ENCODE measurements at regions not wholly inside any gene's neighbourhood (a gene's known extent, or its start where the extent isn't known, plus 50 kb on each side); places are given as distances from the start of the nearest gene placed in this dataset.

DNA sequence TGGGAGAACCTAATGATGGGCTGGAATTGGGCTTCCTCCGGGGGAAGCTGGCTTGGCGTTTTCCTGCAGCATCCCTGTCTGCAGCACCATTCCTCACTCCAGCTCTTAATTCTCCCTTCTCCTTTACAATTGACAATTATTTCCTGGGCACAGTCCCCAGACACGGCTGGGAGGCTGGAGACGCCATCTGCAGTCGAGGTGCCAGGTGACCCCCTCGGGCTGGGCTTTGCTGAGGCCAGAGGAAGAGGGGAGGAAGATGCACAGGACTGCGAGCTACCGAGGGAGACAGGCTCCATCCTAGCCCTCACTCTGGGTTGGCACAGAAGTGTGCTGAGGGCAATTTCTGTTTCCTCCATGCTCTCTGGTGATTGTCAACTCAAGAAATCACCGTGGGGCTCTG, 453.8 kb downstream of the PTPRU start:
- Histone ChIP-seq H3K27ac (ENCODE audit: low read depth, low read length) (no peak overlapping the region), H3K4me3 (ENCODE audit: low read length) (no peak overlapping the region), H3K36me3 (ENCODE audit: control insufficient read depth, low read length) (no peaks in the 10 kb centered on the region), H3F3A (ENCODE audit: control insufficient read depth, insufficient read depth) (no peaks in the 10 kb centered on the region), H3K79me2 (ENCODE audit: control insufficient read depth, low read length) (no peaks in the 10 kb centered on the region), H3K9me2 (replicated peaks; ENCODE audit: control insufficient read depth, low read length) (no peaks in the 10 kb centered on the region), H3K27me3 (ENCODE audit: control insufficient read depth, low read length) (0 out of 2 replicates have a peak, but pooled peaks cover 3% of the 10 kb centered on the region), H3K4me2 (ENCODE audit: low read length) (no peak overlapping the region), H4K20me1 (ENCODE audit: control insufficient read depth, insufficient read depth, low read depth, low read length) (no peaks in the 10 kb centered on the region), H3K4me1 (ENCODE audit: control insufficient read depth, low read length) (peaks cover 29% of the 10 kb centered on the region), H3K9me3 (ENCODE audit: control insufficient read depth, insufficient read depth, low read length) (no peaks in the 10 kb centered on the region)
- TF ChIP-seq, protein P1, sequence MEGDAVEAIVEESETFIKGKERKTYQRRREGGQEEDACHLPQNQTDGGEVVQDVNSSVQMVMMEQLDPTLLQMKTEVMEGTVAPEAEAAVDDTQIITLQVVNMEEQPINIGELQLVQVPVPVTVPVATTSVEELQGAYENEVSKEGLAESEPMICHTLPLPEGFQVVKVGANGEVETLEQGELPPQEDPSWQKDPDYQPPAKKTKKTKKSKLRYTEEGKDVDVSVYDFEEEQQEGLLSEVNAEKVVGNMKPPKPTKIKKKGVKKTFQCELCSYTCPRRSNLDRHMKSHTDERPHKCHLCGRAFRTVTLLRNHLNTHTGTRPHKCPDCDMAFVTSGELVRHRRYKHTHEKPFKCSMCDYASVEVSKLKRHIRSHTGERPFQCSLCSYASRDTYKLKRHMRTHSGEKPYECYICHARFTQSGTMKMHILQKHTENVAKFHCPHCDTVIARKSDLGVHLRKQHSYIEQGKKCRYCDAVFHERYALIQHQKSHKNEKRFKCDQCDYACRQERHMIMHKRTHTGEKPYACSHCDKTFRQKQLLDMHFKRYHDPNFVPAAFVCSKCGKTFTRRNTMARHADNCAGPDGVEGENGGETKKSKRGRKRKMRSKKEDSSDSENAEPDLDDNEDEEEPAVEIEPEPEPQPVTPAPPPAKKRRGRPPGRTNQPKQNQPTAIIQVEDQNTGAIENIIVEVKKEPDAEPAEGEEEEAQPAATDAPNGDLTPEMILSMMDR (IDR thresholded peaks at IDR 0.05; ENCODE audit: low read depth, low read length, poor library complexity, severe bottlenecking) = no peak
- no peak for TF ChIP-seq EZH2phosphoT487 (IDR thresholded peaks at IDR 0.05; ENCODE audit: borderline replicate concordance, low read length)

DNA sequence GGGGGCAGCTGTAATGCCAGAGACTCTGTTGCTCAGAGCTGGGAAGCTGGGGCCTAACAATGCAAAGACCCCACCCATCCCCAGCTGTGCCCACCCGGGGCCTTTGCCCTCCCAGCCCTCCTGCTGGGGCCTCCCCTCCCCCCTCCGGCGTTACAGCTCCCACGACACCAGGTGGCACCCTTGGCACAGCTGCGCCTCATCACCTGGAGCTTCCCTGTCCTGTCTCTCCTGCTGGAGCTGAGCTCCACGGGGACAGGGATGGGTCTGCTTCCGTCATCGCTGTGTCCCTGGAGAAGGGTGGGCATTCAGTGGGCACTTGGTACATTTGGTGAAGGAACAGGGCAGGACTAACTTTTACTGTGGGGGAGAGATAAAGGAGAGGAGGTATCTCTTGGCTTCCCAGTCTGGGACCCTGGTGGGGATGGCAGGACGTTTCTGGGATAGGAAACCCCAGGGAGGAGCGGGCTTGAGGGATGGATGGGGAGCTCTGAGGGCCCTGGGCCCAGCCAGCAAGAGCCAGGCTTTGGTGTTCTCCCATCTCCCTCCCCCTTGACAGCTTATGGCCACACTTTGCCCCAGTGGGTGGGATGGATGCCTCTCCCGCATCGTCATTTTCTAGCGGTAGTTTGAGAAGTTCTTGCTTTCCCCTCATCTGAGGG, 453.2 kb downstream of the PTPRU start:
- TF ChIP-seq, protein P1 (IDR thresholded peaks at IDR 0.05; ENCODE audit: low read depth, low read length, poor library complexity, severe bottlenecking) = no peak
- no peak for TF ChIP-seq EZH2phosphoT487 (IDR thresholded peaks at IDR 0.05; ENCODE audit: borderline replicate concordance, low read length)
- Histone ChIP-seq H3K27me3 (ENCODE audit: control insufficient read depth, low read length) (0 out of 2 replicates have a peak, but pooled peaks cover 3% of the 10 kb centered on the region), H3K36me3 (ENCODE audit: control insufficient read depth, low read length) (no peaks in the 10 kb centered on the region), H3K27ac (ENCODE audit: low read depth, low read length) (no peak overlapping the region), H3F3A (ENCODE audit: control insufficient read depth, insufficient read depth) (no peaks in the 10 kb centered on the region), H3K9me2 (replicated peaks; ENCODE audit: control insufficient read depth, low read length) (no peaks in the 10 kb centered on the region), H3K9me3 (ENCODE audit: control insufficient read depth, insufficient read depth, low read length) (no peaks in the 10 kb centered on the region), H3K79me2 (ENCODE audit: control insufficient read depth, low read length) (no peaks in the 10 kb centered on the region), H3K4me3 (ENCODE audit: low read length) (no peak overlapping the region), H3K4me1 (ENCODE audit: control insufficient read depth, low read length) (peaks cover 29% of the 10 kb centered on the region), H3K4me2 (ENCODE audit: low read length) (no peak overlapping the region), H4K20me1 (ENCODE audit: control insufficient read depth, insufficient read depth, low read depth, low read length) (no peaks in the 10 kb centered on the region)

DNA sequence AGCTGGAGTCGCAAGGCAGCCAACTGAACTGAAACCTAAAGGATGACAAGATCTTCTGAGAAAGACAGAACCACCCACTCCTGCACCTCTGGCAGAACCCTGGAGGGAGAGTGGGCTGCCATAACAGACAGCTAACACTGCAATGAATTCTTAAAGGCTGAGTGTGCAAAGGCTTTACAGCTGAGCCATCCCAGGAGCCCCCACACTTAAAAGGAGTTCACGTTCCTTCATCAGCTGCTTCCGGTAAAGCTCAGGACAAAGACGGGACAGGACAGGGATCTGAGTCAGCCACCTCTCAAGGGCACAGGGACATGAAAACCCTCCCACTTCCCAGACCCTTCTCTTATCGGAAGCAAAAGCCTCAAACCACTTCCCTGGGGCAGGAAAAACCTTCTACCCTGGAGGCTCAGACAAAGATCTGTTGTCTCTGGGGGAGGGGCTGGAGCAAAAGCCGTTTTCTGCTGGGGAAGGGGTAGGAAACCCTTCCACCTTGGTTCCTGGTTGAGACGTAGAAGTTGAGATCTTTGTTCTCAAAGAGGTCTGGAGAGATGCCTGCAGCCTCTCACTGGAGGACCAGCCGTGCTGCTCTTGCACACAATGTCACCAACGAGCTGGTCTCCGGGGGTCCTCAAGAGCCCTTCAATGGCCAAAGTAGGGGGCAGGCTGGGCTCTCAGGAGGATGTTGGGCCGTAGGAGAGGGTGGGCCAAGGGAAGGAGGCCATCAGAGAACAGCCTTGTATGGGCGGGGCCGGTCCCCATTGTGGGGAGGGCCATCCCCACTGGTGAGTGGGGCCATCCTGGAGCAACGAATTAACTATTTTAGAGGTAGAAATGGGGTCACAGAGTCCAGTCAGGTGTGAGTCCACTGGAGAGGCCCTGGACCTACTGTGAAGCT, 452.4 kb downstream of the PTPRU start:
- Histone ChIP-seq H3F3A (ENCODE audit: control insufficient read depth, insufficient read depth) (no peaks in the 10 kb centered on the region), H3K9me3 (ENCODE audit: control insufficient read depth, insufficient read depth, low read length) (no peaks in the 10 kb centered on the region), H3K4me3 (ENCODE audit: low read length) (no peak overlapping the region), H3K79me2 (ENCODE audit: control insufficient read depth, low read length) (no peaks in the 10 kb centered on the region), H3K4me1 (ENCODE audit: control insufficient read depth, low read length) (peaks cover 29% of the 10 kb centered on the region), H3K36me3 (ENCODE audit: control insufficient read depth, low read length) (no peaks in the 10 kb centered on the region), H3K9me2 (replicated peaks; ENCODE audit: control insufficient read depth, low read length) (no peaks in the 10 kb centered on the region), H3K27me3 (ENCODE audit: control insufficient read depth, low read length) (0 out of 2 replicates have a peak, but pooled peaks cover 3% of the 10 kb centered on the region), H3K4me2 (ENCODE audit: low read length) (no peak overlapping the region), H3K27ac (ENCODE audit: low read depth, low read length) (no peak overlapping the region), H4K20me1 (ENCODE audit: control insufficient read depth, insufficient read depth, low read depth, low read length) (no peaks in the 10 kb centered on the region)
- TF ChIP-seq, protein P1 (IDR thresholded peaks at IDR 0.05; ENCODE audit: low read depth, low read length, poor library complexity, severe bottlenecking) = no peak
- TF ChIP-seq EZH2phosphoT487 (IDR thresholded peaks at IDR 0.05; ENCODE audit: borderline replicate concordance, low read length) = no peak
